ENCODE measurements at regions not wholly inside any gene's neighbourhood (a gene's known extent, or its start where the extent isn't known, plus 50 kb on each side); places are given as distances from the start of the nearest gene placed in this dataset.

DNA sequence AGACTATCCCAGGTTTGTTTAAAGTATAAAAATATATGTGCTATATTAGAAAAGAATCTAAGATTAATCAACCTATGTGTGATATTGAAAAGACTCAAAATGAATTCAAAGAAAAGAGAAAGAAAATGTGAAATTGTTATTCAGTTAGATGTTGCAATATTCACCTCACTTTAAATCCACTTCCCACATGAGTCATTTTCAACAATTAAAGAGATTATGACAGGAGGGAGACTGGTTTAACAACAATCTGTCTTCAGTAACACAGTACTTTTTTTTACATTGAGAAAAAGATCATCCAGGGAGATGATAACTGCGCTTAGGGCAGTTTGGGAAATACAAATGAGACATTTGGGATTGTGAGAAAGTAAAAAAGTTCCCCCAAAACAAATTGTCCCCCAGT lies 1246.2 kb downstream of the SLITRK1 start:
- H3K4me3 ChIP-seq (ENCODE audit: low read length in 2 of 2) = no peak overlapping the region
- no peak overlapping the region for H2BK120ac ChIP-seq (ENCODE audit: low read depth, low read length)
- H4K8ac ChIP-seq (ENCODE audit: low read depth, low read length) = no peak overlapping the region
- H3K14ac ChIP-seq (ENCODE audit: low read length) = no peak overlapping the region
- H2BK12ac ChIP-seq (ENCODE audit: low read length) = no peak overlapping the region
- H4K91ac ChIP-seq (ENCODE audit: low read depth, low read length, poor library complexity) = no peak overlapping the region
- no peak overlapping the region for H3K27ac ChIP-seq (replicated peaks; ENCODE audit: low read length)
- H3K9me3 ChIP-seq (replicated peaks in 1 of 2; ENCODE audit: control insufficient read depth in 2 of 2, insufficient read depth in 1 of 2, low read depth in 1 of 2, low read length in 2 of 2) = peaks cover 0 to 2% of the 10 kb centered on the region in 2 donors
- H3K9ac ChIP-seq (ENCODE audit: low read depth, low read length, poor library complexity) = no peak overlapping the region
- H3K4me2 ChIP-seq (ENCODE audit: insufficient read depth, low read length, poor library complexity, severe bottlenecking) = no peak overlapping the region
- no peaks in the 10 kb centered on the region for H3K4me1 ChIP-seq (ENCODE audit: control insufficient read depth in 2 of 2, insufficient read depth in 1 of 2, low read depth in 1 of 2, low read length in 2 of 2)
- DNase-seq (ENCODE audit: low spot score) = no peak
- no peaks in the 10 kb centered on the region for H3K27me3 ChIP-seq (ENCODE audit: control insufficient read depth in 3 of 3, insufficient read depth in 3 of 3, low read depth in 1 of 3, low read length in 3 of 3)
- H2AK5ac ChIP-seq (ENCODE audit: low read depth, low read length) = no peak overlapping the region
- H3K79me1 ChIP-seq (ENCODE audit: low read depth, low read length) = no peaks in the 10 kb centered on the region
- H2BK5ac ChIP-seq (ENCODE audit: low read length) = no peak overlapping the region
- no peak overlapping the region for H3K18ac ChIP-seq (ENCODE audit: low read length)
- H3K23ac ChIP-seq (ENCODE audit: low read depth, low read length, poor library complexity) = no peak overlapping the region
- no CpG with 5 or more reads among the region's 1 CpG for WGBS, 2 donors (ENCODE audit: extremely low coverage in 2 of 2, insufficient read length in 2 of 2, insufficient replicate concordance in 1 of 2)
- no peak overlapping the region for H2BK15ac ChIP-seq (ENCODE audit: low read length)
- H2AFZ ChIP-seq (ENCODE audit: low read length) = no peak overlapping the region
- H3K36me3 ChIP-seq (replicated peaks in 1 of 2; ENCODE audit: control insufficient read depth in 2 of 2, insufficient read depth in 2 of 2, low read length in 2 of 2) = no peaks in the 10 kb centered on the region
- H3K4ac ChIP-seq (ENCODE audit: low read length) = no peak overlapping the region

DNA sequence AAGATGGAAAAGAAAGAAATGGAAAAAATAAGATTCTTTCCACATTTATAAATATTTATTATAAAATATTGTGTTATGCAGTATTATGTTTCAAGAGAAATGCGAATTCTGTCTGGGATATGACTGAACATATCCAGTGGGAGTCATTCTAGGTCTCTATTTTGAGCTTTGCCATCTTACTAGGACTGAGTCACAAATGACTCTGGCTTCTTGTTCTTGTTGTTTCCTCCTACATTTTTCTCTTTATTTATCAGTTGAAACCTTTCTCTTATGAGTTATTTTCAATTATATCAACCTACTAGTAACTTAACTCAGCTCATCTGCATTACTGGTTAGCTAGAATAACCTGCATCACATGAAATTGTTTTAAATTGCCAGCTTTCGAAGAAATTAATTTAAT lies 1247.3 kb downstream of the SLITRK1 start:
- no peak overlapping the region for H4K91ac ChIP-seq (ENCODE audit: low read depth, low read length, poor library complexity)
- H2BK5ac ChIP-seq (ENCODE audit: low read length) = no peak overlapping the region
- no peak overlapping the region for H3K4me3 ChIP-seq (ENCODE audit: low read length in 2 of 2)
- H3K4ac ChIP-seq (ENCODE audit: low read length) = no peak overlapping the region
- no peak overlapping the region for H3K4me2 ChIP-seq (ENCODE audit: insufficient read depth, low read length, poor library complexity, severe bottlenecking)
- no peak overlapping the region for H2BK12ac ChIP-seq (ENCODE audit: low read length)
- H3K36me3 ChIP-seq (replicated peaks in 1 of 2; ENCODE audit: control insufficient read depth in 2 of 2, insufficient read depth in 2 of 2, low read length in 2 of 2) = no peaks in the 10 kb centered on the region
- DNase-seq (ENCODE audit: low spot score) = no peak
- no peaks in the 10 kb centered on the region for H3K27me3 ChIP-seq (ENCODE audit: control insufficient read depth in 3 of 3, insufficient read depth in 3 of 3, low read depth in 1 of 3, low read length in 3 of 3)
- no peak overlapping the region for H3K9ac ChIP-seq (ENCODE audit: low read depth, low read length, poor library complexity)
- H2AFZ ChIP-seq (ENCODE audit: low read length) = no peak overlapping the region
- no peak overlapping the region for H2BK15ac ChIP-seq (ENCODE audit: low read length)
- no peak overlapping the region for H3K27ac ChIP-seq (replicated peaks; ENCODE audit: low read length)
- no peaks in the 10 kb centered on the region for H3K4me1 ChIP-seq (ENCODE audit: control insufficient read depth in 2 of 2, insufficient read depth in 1 of 2, low read depth in 1 of 2, low read length in 2 of 2)
- no peak overlapping the region for H4K8ac ChIP-seq (ENCODE audit: low read depth, low read length)
- WGBS, 2 donors (ENCODE audit: extremely low coverage in 2 of 2, insufficient read length in 2 of 2, insufficient replicate concordance in 1 of 2) = no CpG with 5 or more reads among the region's 2 CpGs
- H3K18ac ChIP-seq (ENCODE audit: low read length) = no peak overlapping the region
- peaks cover 0 to 2% of the 10 kb centered on the region in 2 donors for H3K9me3 ChIP-seq (replicated peaks in 1 of 2; ENCODE audit: control insufficient read depth in 2 of 2, insufficient read depth in 1 of 2, low read depth in 1 of 2, low read length in 2 of 2)
- H3K14ac ChIP-seq (ENCODE audit: low read length) = no peak overlapping the region
- H3K23ac ChIP-seq (ENCODE audit: low read depth, low read length, poor library complexity) = no peak overlapping the region
- H2BK120ac ChIP-seq (ENCODE audit: low read depth, low read length) = no peak overlapping the region
- H3K79me1 ChIP-seq (ENCODE audit: low read depth, low read length) = no peaks in the 10 kb centered on the region
- H2AK5ac ChIP-seq (ENCODE audit: low read depth, low read length) = no peak overlapping the region

DNA sequence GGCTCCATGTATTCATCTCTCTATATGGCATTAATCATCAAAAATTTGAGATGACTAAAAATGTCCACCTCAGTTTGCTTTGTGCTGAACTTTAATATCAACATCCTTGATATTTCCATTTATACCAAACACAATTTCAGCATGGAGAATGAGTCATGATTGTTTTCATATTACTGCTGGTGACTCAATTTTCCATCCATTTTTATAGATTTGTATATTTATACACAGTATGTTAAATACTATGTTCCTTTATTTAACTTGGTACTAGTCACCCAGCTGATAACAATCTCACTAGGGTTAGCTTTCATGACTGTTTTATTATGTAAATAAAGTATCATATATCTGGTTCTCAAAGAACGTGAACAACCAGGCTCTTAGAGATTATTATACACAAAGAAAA lies 1255.1 kb downstream of the SLITRK1 start:
- WGBS, 2 donors (ENCODE audit: extremely low coverage in 2 of 2, insufficient read length in 2 of 2, insufficient replicate concordance in 1 of 2) = no CpG with 5 or more reads among the region's 1 CpG
- Histone ChIP-seq H3K36me3 (replicated peaks in 1 of 2; ENCODE audit: control insufficient read depth in 2 of 2, insufficient read depth in 2 of 2, low read length in 2 of 2) (no peaks in the 10 kb centered on the region), H3K4ac (ENCODE audit: low read length) (no peak overlapping the region), H3K27ac (replicated peaks; ENCODE audit: low read length) (no peak overlapping the region), H2BK120ac (ENCODE audit: low read depth, low read length) (no peak overlapping the region), H2BK5ac (ENCODE audit: low read length) (no peak overlapping the region), H4K91ac (ENCODE audit: low read depth, low read length, poor library complexity) (no peak overlapping the region), H3K4me3 (ENCODE audit: low read length in 2 of 2) (no peak overlapping the region), H2BK12ac (ENCODE audit: low read length) (no peak overlapping the region), H3K14ac (ENCODE audit: low read length) (no peak overlapping the region), H3K4me2 (ENCODE audit: insufficient read depth, low read length, poor library complexity, severe bottlenecking) (no peak overlapping the region), H2AFZ (ENCODE audit: low read length) (no peak overlapping the region), H3K18ac (ENCODE audit: low read length) (no peak overlapping the region), H3K23ac (ENCODE audit: low read depth, low read length, poor library complexity) (no peak overlapping the region), H3K27me3 (ENCODE audit: control insufficient read depth in 3 of 3, insufficient read depth in 3 of 3, low read depth in 1 of 3, low read length in 3 of 3) (no peaks in the 10 kb centered on the region), H3K9ac (ENCODE audit: low read depth, low read length, poor library complexity) (no peak overlapping the region), H4K8ac (ENCODE audit: low read depth, low read length) (no peak overlapping the region), H2AK5ac (ENCODE audit: low read depth, low read length) (no peak overlapping the region), H3K4me1 (ENCODE audit: control insufficient read depth in 2 of 2, insufficient read depth in 1 of 2, low read depth in 1 of 2, low read length in 2 of 2) (no peaks in the 10 kb centered on the region), H3K9me3 (replicated peaks in 1 of 2; ENCODE audit: control insufficient read depth in 2 of 2, insufficient read depth in 1 of 2, low read depth in 1 of 2, low read length in 2 of 2) (no peaks in the 10 kb centered on the region), H3K79me1 (ENCODE audit: low read depth, low read length) (no peaks in the 10 kb centered on the region), H2BK15ac (ENCODE audit: low read length) (no peak overlapping the region)
- no peak for DNase-seq (ENCODE audit: low spot score)

DNA sequence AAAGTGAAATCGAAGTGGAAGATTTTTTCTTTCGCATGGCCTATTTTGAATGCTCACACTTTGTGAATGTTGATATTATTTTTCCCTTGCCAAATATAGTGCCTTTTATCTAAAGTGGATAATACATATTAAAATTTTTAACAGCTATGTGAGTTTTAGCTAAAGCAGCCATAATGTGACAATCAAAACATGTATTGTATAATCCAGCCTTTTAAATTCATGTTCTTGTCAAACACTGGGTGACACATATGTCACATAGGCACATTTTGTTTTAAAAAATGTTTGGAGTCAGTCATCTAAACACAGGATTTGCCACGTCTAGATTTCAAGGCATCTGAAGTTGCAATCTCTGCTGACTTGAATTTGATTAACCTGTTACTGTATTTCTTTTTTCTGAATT lies 1256.6 kb downstream of the SLITRK1 start:
- H2BK12ac ChIP-seq (ENCODE audit: low read length) = no peak overlapping the region
- no peak overlapping the region for H2BK5ac ChIP-seq (ENCODE audit: low read length)
- no peaks in the 10 kb centered on the region for H3K36me3 ChIP-seq (replicated peaks in 1 of 2; ENCODE audit: control insufficient read depth in 2 of 2, insufficient read depth in 2 of 2, low read length in 2 of 2)
- no peak overlapping the region for H2AFZ ChIP-seq (ENCODE audit: low read length)
- no peak overlapping the region for H3K4ac ChIP-seq (ENCODE audit: low read length)
- H2AK5ac ChIP-seq (ENCODE audit: low read depth, low read length) = no peak overlapping the region
- no peak overlapping the region for H3K18ac ChIP-seq (ENCODE audit: low read length)
- H2BK15ac ChIP-seq (ENCODE audit: low read length) = no peak overlapping the region
- no peak overlapping the region for H4K8ac ChIP-seq (ENCODE audit: low read depth, low read length)
- no peaks in the 10 kb centered on the region for H3K27me3 ChIP-seq (ENCODE audit: control insufficient read depth in 3 of 3, insufficient read depth in 3 of 3, low read depth in 1 of 3, low read length in 3 of 3)
- H3K79me1 ChIP-seq (ENCODE audit: low read depth, low read length) = no peaks in the 10 kb centered on the region
- no peak overlapping the region for H3K4me2 ChIP-seq (ENCODE audit: insufficient read depth, low read length, poor library complexity, severe bottlenecking)
- H4K91ac ChIP-seq (ENCODE audit: low read depth, low read length, poor library complexity) = no peak overlapping the region
- H3K9me3 ChIP-seq (replicated peaks in 1 of 2; ENCODE audit: control insufficient read depth in 2 of 2, insufficient read depth in 1 of 2, low read depth in 1 of 2, low read length in 2 of 2) = no peaks in the 10 kb centered on the region
- no peak overlapping the region for H3K27ac ChIP-seq (replicated peaks; ENCODE audit: low read length)
- WGBS, 2 donors (ENCODE audit: extremely low coverage in 2 of 2, insufficient read length in 2 of 2, insufficient replicate concordance in 1 of 2) = no CpG with 5 or more reads among the region's 3 CpGs
- H2BK120ac ChIP-seq (ENCODE audit: low read depth, low read length) = no peak overlapping the region
- no peak overlapping the region for H3K14ac ChIP-seq (ENCODE audit: low read length)
- H3K4me3 ChIP-seq (ENCODE audit: low read length in 2 of 2) = no peak overlapping the region
- no peak for DNase-seq (ENCODE audit: low spot score)
- H3K4me1 ChIP-seq (ENCODE audit: control insufficient read depth in 2 of 2, insufficient read depth in 1 of 2, low read depth in 1 of 2, low read length in 2 of 2) = no peaks in the 10 kb centered on the region
- no peak overlapping the region for H3K23ac ChIP-seq (ENCODE audit: low read depth, low read length, poor library complexity)
- H3K9ac ChIP-seq (ENCODE audit: low read depth, low read length, poor library complexity) = no peak overlapping the region

All from neuronal stem cell (in vitro differentiated cells).